ENCODE measurements at regions not wholly inside any gene's neighbourhood (a gene's known extent, or its start where the extent isn't known, plus 50 kb on each side); places are given as distances from the start of the nearest gene placed in this dataset.

DNA sequence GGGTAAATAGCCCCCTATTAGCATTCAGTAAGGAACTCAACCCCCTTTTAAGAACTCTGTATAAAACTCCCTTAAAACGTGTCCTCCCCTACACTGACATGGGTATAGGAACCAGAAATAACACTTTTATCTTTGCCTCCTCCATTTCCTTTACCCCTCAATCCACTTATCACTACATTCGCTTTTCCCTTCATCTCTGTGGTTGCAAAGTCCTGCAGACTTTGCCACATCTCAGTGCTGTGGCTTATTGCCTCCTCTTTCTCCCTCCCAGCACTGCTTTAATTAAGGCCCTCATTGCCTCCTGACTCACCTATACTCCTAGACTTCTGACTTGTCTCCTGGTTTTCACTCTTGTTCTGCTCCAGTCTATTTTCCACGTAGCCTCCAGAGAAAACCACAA is 94.3 kb upstream of the GADL1 start:
- TF ChIP-seq CTCF (IDR thresholded peaks at IDR 0.05; ENCODE audit: poor library complexity) (no peak), EZH2phosphoT487 (IDR thresholded peaks at IDR 0.05; ENCODE audit: low read depth, severe bottlenecking, unreplicated experiment) (no peak)
